ENCODE measurements at regions not wholly inside any gene's neighbourhood (a gene's known extent, or its start where the extent isn't known, plus 50 kb on each side); places are given as distances from the start of the nearest gene placed in this dataset.

- TF ChIP-seq CTCF (IDR thresholded peaks at IDR 0.05; ENCODE audit: low read depth, low read length, poor library complexity, severe bottlenecking) (no peak), EZH2phosphoT487 (IDR thresholded peaks at IDR 0.05; ENCODE audit: borderline replicate concordance, low read length) (no peak)
Measured at GRCh38 chr7:156368053-156368843, 272.3 kb upstream of the RNF32 start.

All from DOHH2 (cell line).